Neural cell (in vitro differentiated cells): ENCODE measurements at regions not wholly inside any gene's neighbourhood (a gene's known extent, or its start where the extent isn't known, plus 50 kb on each side); places are given as distances from the start of the nearest gene placed in this dataset.

Source experiments
- CTCF ChIP-seq: fragments of 450-650 bp; IDR thresholded peaks from 2 replicates; pipeline ENCODE4 v1.5.1; 2014; ENCODE audit warnings: antibody characterized with exemption, mild to moderate bottlenecking, moderate library complexity; ENCODE audit not compliant: poor library complexity, severe bottlenecking
- EZH2 ChIP-seq: fragments of 200-600, 300-800 bp; shearing (Covaris generic), sonication (generic); IDR thresholded peaks from 2 replicates; pipeline ENCODE4 v1.6.1; 2014; ENCODE audit warnings: antibody characterized with exemption, low read length, borderline replicate concordance, mild to moderate bottlenecking; ENCODE audit not compliant: insufficient read depth, poor library complexity, severe bottlenecking
- MXI1 ChIP-seq: fragments of 450-650 bp; conservative IDR thresholded peaks from 2 replicates; pipeline ENCODE4 v1.6.1; 2014; ENCODE audit warnings: antibody characterized with exemption, mild to moderate bottlenecking; ENCODE audit not compliant: poor library complexity, severe bottlenecking
- POLR2AphosphoS5 ChIP-seq: IDR thresholded peaks from 2 replicates; pipeline ENCODE4 v1.6.1; 2012
- RAD21 ChIP-seq: fragments of 450-650 bp; conservative IDR thresholded peaks from 2 replicates; pipeline ENCODE4 v1.6.1; 2014; ENCODE audit warnings: antibody characterized with exemption, mild to moderate bottlenecking, moderate library complexity
- REST ChIP-seq: IDR thresholded peaks from 2 replicates; pipeline ENCODE4 v1.6.1; 2012; ENCODE audit warnings: borderline replicate concordance

- no peak for TF ChIP-seq CTCF
- no peak for TF ChIP-seq REST
- no peak for TF ChIP-seq RAD21
- no peak for TF ChIP-seq EZH2
- no peak for TF ChIP-seq POLR2AphosphoS5
- TF ChIP-seq MXI1 = no peak
Observed at GRCh38 chr6:5946701-5947100, 60.0 kb downstream of the NRN1 start.
